ENCODE measurements at regions not wholly inside any gene's neighbourhood (a gene's known extent, or its start where the extent isn't known, plus 50 kb on each side); places are given as distances from the start of the nearest gene placed in this dataset.
"Not testable (repeated sequence)": the region's sequence is repeated elsewhere in the genome, so short reads cannot be mapped to it uniquely, and the experiment has no call there.

- no peak for DNase-seq
- Histone ChIP-seq H3K36me3 (ENCODE audit: control insufficient read depth, insufficient read depth, low read length) (no peaks in the 10 kb centered on the region), H3K4me1 (ENCODE audit: control insufficient read depth, insufficient read depth, low read length, poor library complexity, severe bottlenecking) (no peaks in the 10 kb centered on the region), H3K4me3 (ENCODE audit: low read depth, low read length) (no peak overlapping the region), H3K9me3 (ENCODE audit: control insufficient read depth in 2 of 2, low read length in 2 of 2) (no peaks in the 10 kb centered on the region), H3K27ac (ENCODE audit: insufficient read depth, low read length, poor library complexity, severe bottlenecking) (no peak overlapping the region), H3K27me3 (ENCODE audit: control insufficient read depth, insufficient read depth, low read length) (no peaks in the 10 kb centered on the region)
- no peaks in the 10 kb centered on the region for H3K4me1 Mint-ChIP-seq
- H3K27me3 Mint-ChIP-seq = peaks cover 4% of the 10 kb centered on the region
- H3K27ac Mint-ChIP-seq = no peak overlapping the region
- H3K4me3 Mint-ChIP-seq = no peak overlapping the region
- H3K36me3 Mint-ChIP-seq = no peaks in the 10 kb centered on the region
- ATAC-seq (ENCODE audit: low read depth in 2 of 2) = no peak
- H3K9me3 Mint-ChIP-seq = peaks cover 0 to 11% (median 0%) of the 10 kb centered on the region in 7 donors
Measured at GRCh38 chr18:6564950-6565814, 150.5 kb upstream of the L3MBTL4 start.

DNA sequence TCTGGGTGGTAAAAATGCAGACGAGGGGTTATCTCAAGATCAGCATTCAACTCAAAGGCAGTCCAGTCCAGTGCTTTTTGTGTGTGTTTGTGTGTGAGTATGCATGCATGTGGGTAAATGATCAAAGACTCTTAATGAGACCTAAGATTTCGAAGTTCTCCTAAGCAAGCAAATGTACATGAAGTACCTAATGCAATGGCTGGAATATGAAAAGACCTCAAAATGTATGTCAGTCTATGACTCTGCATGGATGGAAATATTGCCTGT lies 151.0 kb upstream of the L3MBTL4 start:
- Histone ChIP-seq H3K36me3 (ENCODE audit: control insufficient read depth, insufficient read depth, low read length) (no peaks in the 10 kb centered on the region), H3K4me3 (ENCODE audit: low read depth, low read length) (no peak overlapping the region), H3K9me3 (ENCODE audit: control insufficient read depth in 2 of 2, low read length in 2 of 2) (no peaks in the 10 kb centered on the region), H3K27ac (ENCODE audit: insufficient read depth, low read length, poor library complexity, severe bottlenecking) (no peak overlapping the region), H3K4me1 (ENCODE audit: control insufficient read depth, insufficient read depth, low read length, poor library complexity, severe bottlenecking) (no peaks in the 10 kb centered on the region), H3K27me3 (ENCODE audit: control insufficient read depth, insufficient read depth, low read length) (no peaks in the 10 kb centered on the region)
- Mint-ChIP-seq H3K27ac (no peak overlapping the region), H3K27me3 (peaks cover 4% of the 10 kb centered on the region), H3K9me3 (peaks cover 0 to 11% (median 0%) of the 10 kb centered on the region in 7 donors), H3K36me3 (no peaks in the 10 kb centered on the region), H3K4me3 (no peak overlapping the region), H3K4me1 (no peaks in the 10 kb centered on the region)
- DNase-seq (no peak), ATAC-seq (ENCODE audit: low read depth in 2 of 2) (no peak)

GRCh38 chr18:6566338-6566911 lies 151.7 kb upstream of the L3MBTL4 start:
- Mint-ChIP-seq H3K27me3 (peaks cover 4% of the 10 kb centered on the region), H3K9me3 (peaks cover 0 to 12% (median 1%) of the 10 kb centered on the region in 7 donors), H3K4me1 (no peaks in the 10 kb centered on the region), H3K4me3 (no peak overlapping the region), H3K27ac (no peak overlapping the region), H3K36me3 (no peaks in the 10 kb centered on the region)
- ATAC-seq (ENCODE audit: low read depth in 2 of 2) (no peak), DNase-seq (no peak)
- Histone ChIP-seq H3K27me3 (ENCODE audit: control insufficient read depth, insufficient read depth, low read length) (no peaks in the 10 kb centered on the region), H3K4me1 (ENCODE audit: control insufficient read depth, insufficient read depth, low read length, poor library complexity, severe bottlenecking) (no peaks in the 10 kb centered on the region), H3K9me3 (ENCODE audit: control insufficient read depth in 2 of 2, low read length in 2 of 2) (no peaks in the 10 kb centered on the region), H3K36me3 (ENCODE audit: control insufficient read depth, insufficient read depth, low read length) (no peaks in the 10 kb centered on the region), H3K4me3 (ENCODE audit: low read depth, low read length) (no peak overlapping the region), H3K27ac (ENCODE audit: insufficient read depth, low read length, poor library complexity, severe bottlenecking) (no peak overlapping the region)

DNA sequence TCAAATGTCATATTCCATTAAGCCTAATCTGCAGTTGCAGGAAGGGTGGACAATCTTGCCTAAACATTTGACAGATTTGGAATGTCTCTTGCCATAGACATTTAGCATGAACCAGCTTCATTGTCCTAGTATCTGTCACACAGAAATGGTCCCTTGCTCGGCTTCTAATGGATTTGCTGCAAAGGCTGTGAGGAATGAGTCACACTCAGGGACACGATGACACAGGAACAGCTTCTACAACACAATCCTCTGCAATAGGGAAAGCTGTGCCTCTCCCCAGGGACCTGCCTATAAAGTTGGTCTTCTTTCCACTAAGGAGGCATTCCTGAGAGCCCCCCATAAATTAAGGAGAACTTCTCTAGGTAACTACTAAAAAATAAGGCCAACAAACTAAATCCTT lies 155.1 kb upstream of the L3MBTL4 start:
- H3K4me1 ChIP-seq (ENCODE audit: control insufficient read depth, insufficient read depth, low read length, poor library complexity, severe bottlenecking) = no peaks in the 10 kb centered on the region
- H3K27me3 ChIP-seq (ENCODE audit: control insufficient read depth, insufficient read depth, low read length) = no peaks in the 10 kb centered on the region
- Mint-ChIP-seq H3K4me3 (no peak overlapping the region), H3K36me3 (no peaks in the 10 kb centered on the region), H3K9me3 (peaks cover 0 to 16% (median 3%) of the 10 kb centered on the region in 7 donors), H3K4me1 (no peaks in the 10 kb centered on the region), H3K27me3 (no peaks in the 10 kb centered on the region), H3K27ac (no peak overlapping the region)
- H3K27ac ChIP-seq (ENCODE audit: insufficient read depth, low read length, poor library complexity, severe bottlenecking) = no peak overlapping the region
- ATAC-seq (ENCODE audit: low read depth in 2 of 2) = no peak
- H3K36me3 ChIP-seq (ENCODE audit: control insufficient read depth, insufficient read depth, low read length) = no peaks in the 10 kb centered on the region
- no peaks in the 10 kb centered on the region for H3K9me3 ChIP-seq (ENCODE audit: control insufficient read depth in 2 of 2, low read length in 2 of 2)
- no peak overlapping the region for H3K4me3 ChIP-seq (ENCODE audit: low read depth, low read length)
- no peak for DNase-seq

GRCh38 chr18:6570581-6571238 lies 156.0 kb upstream of the L3MBTL4 start:
- Mint-ChIP-seq H3K27me3 (no peaks in the 10 kb centered on the region), H3K9me3 (peaks cover 0 to 16% (median 3%) of the 10 kb centered on the region in 7 donors), H3K27ac (no peak overlapping the region), H3K4me3 (no peak overlapping the region), H3K36me3 (no peaks in the 10 kb centered on the region), H3K4me1 (no peaks in the 10 kb centered on the region)
- Histone ChIP-seq H3K9me3 (ENCODE audit: control insufficient read depth in 2 of 2, low read length in 2 of 2) (no peaks in the 10 kb centered on the region), H3K4me1 (ENCODE audit: control insufficient read depth, insufficient read depth, low read length, poor library complexity, severe bottlenecking) (no peaks in the 10 kb centered on the region), H3K27me3 (ENCODE audit: control insufficient read depth, insufficient read depth, low read length) (no peaks in the 10 kb centered on the region), H3K36me3 (ENCODE audit: control insufficient read depth, insufficient read depth, low read length) (no peaks in the 10 kb centered on the region), H3K4me3 (ENCODE audit: low read depth, low read length) (no peak overlapping the region), H3K27ac (ENCODE audit: insufficient read depth, low read length, poor library complexity, severe bottlenecking) (no peak overlapping the region)
- DNase-seq (no peak), ATAC-seq (ENCODE audit: low read depth in 2 of 2) (no peak)

DNA sequence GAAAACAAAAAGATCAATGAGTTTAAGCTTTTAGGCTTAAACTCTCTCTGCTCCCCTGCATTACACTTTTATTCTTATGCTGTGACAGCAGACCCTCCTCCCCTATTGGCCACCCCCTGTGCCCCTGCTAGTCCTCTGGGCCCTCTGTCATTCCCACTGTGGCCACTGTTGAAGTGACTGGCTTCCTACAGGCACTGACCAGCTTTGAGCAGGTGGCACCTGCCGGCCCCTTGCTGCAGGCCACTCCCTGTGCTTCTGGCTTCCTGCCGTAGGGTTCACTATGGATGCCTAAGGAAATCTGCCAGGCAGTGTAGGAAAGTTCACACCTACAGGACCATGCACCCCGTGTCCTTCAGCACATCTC lies 156.5 kb upstream of the L3MBTL4 start:
- H3K27ac ChIP-seq (ENCODE audit: insufficient read depth, low read length, poor library complexity, severe bottlenecking) = no peak overlapping the region
- H3K4me1 ChIP-seq (ENCODE audit: control insufficient read depth, insufficient read depth, low read length, poor library complexity, severe bottlenecking) = no peaks in the 10 kb centered on the region
- Mint-ChIP-seq H3K9me3 (peaks cover 0 to 22% (median 3%) of the 10 kb centered on the region in 7 donors), H3K4me1 (no peaks in the 10 kb centered on the region), H3K36me3 (no peaks in the 10 kb centered on the region), H3K27me3 (no peaks in the 10 kb centered on the region), H3K27ac (no peak overlapping the region), H3K4me3 (no peak overlapping the region)
- H3K4me3 ChIP-seq (ENCODE audit: low read depth, low read length) = no peak overlapping the region
- no peaks in the 10 kb centered on the region for H3K36me3 ChIP-seq (ENCODE audit: control insufficient read depth, insufficient read depth, low read length)
- H3K9me3 ChIP-seq (ENCODE audit: control insufficient read depth in 2 of 2, low read length in 2 of 2) = no peaks in the 10 kb centered on the region
- DNase-seq (no peak), ATAC-seq (ENCODE audit: low read depth in 2 of 2) (no peak)
- H3K27me3 ChIP-seq (ENCODE audit: control insufficient read depth, insufficient read depth, low read length) = no peaks in the 10 kb centered on the region

DNA sequence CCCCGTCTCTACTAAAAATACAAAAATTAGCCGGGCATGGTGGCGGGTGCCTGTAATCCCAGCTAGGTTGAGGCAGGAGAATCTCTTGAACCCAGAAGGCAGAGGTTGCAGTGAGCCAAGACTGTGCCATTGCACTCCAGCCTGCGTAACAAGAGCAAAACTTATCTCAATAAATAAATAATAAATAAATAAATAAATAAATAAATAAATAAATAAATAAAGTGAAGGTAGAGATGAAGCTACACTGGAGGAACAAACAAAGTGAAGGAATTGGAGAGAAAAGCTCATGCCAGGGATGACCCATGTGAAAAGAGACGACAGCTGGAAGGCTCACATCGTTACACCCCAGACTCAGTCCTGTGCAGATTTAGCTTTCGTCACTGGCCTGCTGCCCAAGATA lies 157.3 kb upstream of the ARHGAP28 start:
- not testable (repeated sequence) for DNase-seq; H3K9me3 ChIP-seq (ENCODE audit: control insufficient read depth in 2 of 2, low read length in 2 of 2); H3K27me3 Mint-ChIP-seq; H3K27ac ChIP-seq (ENCODE audit: insufficient read depth, low read length, poor library complexity, severe bottlenecking); H3K27ac Mint-ChIP-seq; ATAC-seq (ENCODE audit: low read depth in 2 of 2); H3K4me1 Mint-ChIP-seq; H3K36me3 ChIP-seq (ENCODE audit: control insufficient read depth, insufficient read depth, low read length); H3K36me3 Mint-ChIP-seq; H3K4me1 ChIP-seq (ENCODE audit: control insufficient read depth, insufficient read depth, low read length, poor library complexity, severe bottlenecking); H3K4me3 ChIP-seq (ENCODE audit: low read depth, low read length); H3K27me3 ChIP-seq (ENCODE audit: control insufficient read depth, insufficient read depth, low read length); H3K4me3 Mint-ChIP-seq
- peaks cover 0 to 22% (median 3%) of the 10 kb centered on the region in 7 donors for H3K9me3 Mint-ChIP-seq

- no peak for ATAC-seq (ENCODE audit: low read depth in 2 of 2)
- H3K4me3 ChIP-seq (ENCODE audit: low read depth, low read length) = no peak overlapping the region
- no peaks in the 10 kb centered on the region for H3K4me1 ChIP-seq (ENCODE audit: control insufficient read depth, insufficient read depth, low read length, poor library complexity, severe bottlenecking)
- DNase-seq = no peak
- Mint-ChIP-seq H3K4me3 (no peak overlapping the region), H3K27me3 (no peaks in the 10 kb centered on the region), H3K36me3 (no peaks in the 10 kb centered on the region), H3K4me1 (no peaks in the 10 kb centered on the region), H3K9me3 (peaks cover 0 to 11% (median 2%) of the 10 kb centered on the region in 7 donors), H3K27ac (peak overlapping the region in 1 of 3 donors; percentile 21)
- no peak overlapping the region for H3K27ac ChIP-seq (ENCODE audit: insufficient read depth, low read length, poor library complexity, severe bottlenecking)
- H3K27me3 ChIP-seq (ENCODE audit: control insufficient read depth, insufficient read depth, low read length) = no peaks in the 10 kb centered on the region
- H3K36me3 ChIP-seq (ENCODE audit: control insufficient read depth, insufficient read depth, low read length) = no peaks in the 10 kb centered on the region
- no peaks in the 10 kb centered on the region for H3K9me3 ChIP-seq (ENCODE audit: control insufficient read depth in 2 of 2, low read length in 2 of 2)
Measured at GRCh38 chr18:6574631-6575030, 154.9 kb upstream of the ARHGAP28 start.
